ENCODE measurements at regions not wholly inside any gene's neighbourhood (a gene's known extent, or its start where the extent isn't known, plus 50 kb on each side); places are given as distances from the start of the nearest gene placed in this dataset.

GRCh38 chr2:220276741-220277444 is 649.5 kb downstream of the SLC4A3 start:
- H3K4me3 ChIP-seq (ENCODE audit: low read depth, low read length), result no peak overlapping the region
- TF ChIP-seq CTCF (IDR thresholded peaks at IDR 0.05; ENCODE audit: insufficient read depth, low read depth, low read length), result no peak
- DNase-seq (ENCODE audit: low read depth), result peak; percentile 49

- DNase-seq (ENCODE audit: low read depth), result peak; percentile 45
- TF ChIP-seq CTCF (IDR thresholded peaks at IDR 0.05; ENCODE audit: insufficient read depth, low read depth, low read length), result no peak
- H3K4me3 ChIP-seq (ENCODE audit: low read depth, low read length), result no peak overlapping the region
Observed at GRCh38 chr2:220277445-220277975, 650.1 kb downstream of the SLC4A3 start.

- no peak overlapping the region for H3K4me3 ChIP-seq (ENCODE audit: low read depth, low read length)
- no peak for TF ChIP-seq CTCF (IDR thresholded peaks at IDR 0.05; ENCODE audit: insufficient read depth, low read depth, low read length)
- no peak for DNase-seq (ENCODE audit: low read depth)
Observed at GRCh38 chr2:220278022-220278421, 650.6 kb downstream of the SLC4A3 start.

GRCh38 chr2:220279372-220279771 is 651.9 kb downstream of the SLC4A3 start:
- H3K4me3 ChIP-seq (ENCODE audit: low read depth, low read length), result no peak overlapping the region
- no peak for TF ChIP-seq CTCF (IDR thresholded peaks at IDR 0.05; ENCODE audit: insufficient read depth, low read depth, low read length)
- DNase-seq (ENCODE audit: low read depth), result peak; percentile 54

GRCh38 chr2:220279840-220280239 is 652.4 kb downstream of the SLC4A3 start:
- no peak overlapping the region for H3K4me3 ChIP-seq (ENCODE audit: low read depth, low read length)

GRCh38 chr2:220280736-220281135 is 653.3 kb downstream of the SLC4A3 start:
- TF ChIP-seq CTCF (IDR thresholded peaks at IDR 0.05; ENCODE audit: insufficient read depth, low read depth, low read length), result no peak
- no peak for DNase-seq (ENCODE audit: low read depth)

More at GRCh38 chr2:220279840-220280239, 652.4 kb downstream of the SLC4A3 start:
- DNase-seq (ENCODE audit: low read depth), result peak; percentile 20
- no peak for TF ChIP-seq CTCF (IDR thresholded peaks at IDR 0.05; ENCODE audit: insufficient read depth, low read depth, low read length)

More at GRCh38 chr2:220280736-220281135, 653.3 kb downstream of the SLC4A3 start:
- no peak overlapping the region for H3K4me3 ChIP-seq (ENCODE audit: low read depth, low read length)
